Mesendoderm (in vitro differentiated cells): ENCODE measurements at regions not wholly inside any gene's neighbourhood (a gene's known extent, or its start where the extent isn't known, plus 50 kb on each side); places are given as distances from the start of the nearest gene placed in this dataset.

Source experiments
- DNase-seq: peaks from one replicate; pipeline ENCODE4 v3.0.0; 2013
- H2AK5ac ChIP-seq: 2 replicates; pipeline ENCODE4 v1.6.1; 2013; ENCODE audit warnings: low read length, inconsistent platforms
- H2BK120ac ChIP-seq: 2 replicates; pipeline ENCODE4 v1.6.1; 2013; ENCODE audit warnings: low read depth, mild to moderate bottlenecking, low read length, moderate library complexity, mixed read lengths
- H2BK15ac ChIP-seq: replicated peaks from 2 replicates; pipeline ENCODE4 v1.6.1; 2013; ENCODE audit warnings: low read depth, mild to moderate bottlenecking, moderate library complexity
- H2BK5ac ChIP-seq: 2 replicates; pipeline ENCODE4 v1.6.1; 2013; ENCODE audit warnings: low read length, inconsistent platforms
- H3K18ac ChIP-seq: 2 replicates; pipeline ENCODE4 v1.6.1; 2013; ENCODE audit warnings: mild to moderate bottlenecking, low read length, mixed read lengths
- H3K23ac ChIP-seq: one replicate; pipeline ENCODE4 v1.6.1; 2013; ENCODE audit warnings: low read length
- H3K27ac ChIP-seq: 2 replicates; pipeline ENCODE4 v1.5.1; 2013; ENCODE audit warnings: low read depth, mild to moderate bottlenecking, inconsistent platforms, low read length, moderate library complexity
- H3K27me3 ChIP-seq: 2 replicates; pipeline ENCODE4 v1.6.1; 2013; ENCODE audit warnings: low read length, control low read depth, mild to moderate bottlenecking, inconsistent platforms; ENCODE audit not compliant: insufficient read depth, poor library complexity
- H3K36me3 ChIP-seq: 2 replicates; pipeline ENCODE4 v1.6.1; 2013; ENCODE audit warnings: low read length, inconsistent platforms; ENCODE audit not compliant: control insufficient read depth, insufficient read depth
- H3K4ac ChIP-seq: one replicate; pipeline ENCODE4 v1.6.1; 2013; ENCODE audit warnings: low read depth, mild to moderate bottlenecking, low read length, moderate library complexity
- H3K4me1 ChIP-seq: 2 replicates; pipeline ENCODE4 v1.6.1; 2013; ENCODE audit warnings: low read depth, low read length, inconsistent platforms; ENCODE audit not compliant: control insufficient read depth
- H3K4me2 ChIP-seq: 2 replicates; pipeline ENCODE4 v1.6.1; 2013; ENCODE audit warnings: low read length
- H3K4me3 ChIP-seq: 2 replicates; pipeline ENCODE4 v1.5.1; 2013; ENCODE audit warnings: mild to moderate bottlenecking, low read length
- H3K56ac ChIP-seq: one replicate; pipeline ENCODE4 v1.6.1; 2013; ENCODE audit warnings: low read length
- H3K79me1 ChIP-seq: 2 replicates; pipeline ENCODE4 v1.6.1; 2013; ENCODE audit warnings: low read length, inconsistent platforms
- H3K79me2 ChIP-seq: 2 replicates; pipeline ENCODE4 v1.6.1; 2013; ENCODE audit warnings: mild to moderate bottlenecking, low read length; ENCODE audit not compliant: control insufficient read depth, insufficient read depth
- H3K9ac ChIP-seq: 2 replicates; pipeline ENCODE4 v1.6.1; 2013; ENCODE audit warnings: low read length, inconsistent platforms
- H4K5ac ChIP-seq: one replicate; pipeline ENCODE4 v1.6.1; 2013; ENCODE audit warnings: low read length
- H4K8ac ChIP-seq: one replicate; pipeline ENCODE4 v1.6.1; 2013; ENCODE audit warnings: low read depth, mild to moderate bottlenecking, control low read depth, low read length, moderate library complexity
- WGBS: extraction: QIAGEN DNeasy Blood & Tissue Kit; methylation state at CpG from one replicate; pipeline ENCODE4 v1.1.7; 2013; ENCODE audit warnings: low lambda C conversion rate, missing lambda C conversion rate; ENCODE audit not compliant: insufficient coverage; ENCODE audit errors: extremely low coverage; 5-methylcytosine and 5-hydroxymethylcytosine counted together

DNA sequence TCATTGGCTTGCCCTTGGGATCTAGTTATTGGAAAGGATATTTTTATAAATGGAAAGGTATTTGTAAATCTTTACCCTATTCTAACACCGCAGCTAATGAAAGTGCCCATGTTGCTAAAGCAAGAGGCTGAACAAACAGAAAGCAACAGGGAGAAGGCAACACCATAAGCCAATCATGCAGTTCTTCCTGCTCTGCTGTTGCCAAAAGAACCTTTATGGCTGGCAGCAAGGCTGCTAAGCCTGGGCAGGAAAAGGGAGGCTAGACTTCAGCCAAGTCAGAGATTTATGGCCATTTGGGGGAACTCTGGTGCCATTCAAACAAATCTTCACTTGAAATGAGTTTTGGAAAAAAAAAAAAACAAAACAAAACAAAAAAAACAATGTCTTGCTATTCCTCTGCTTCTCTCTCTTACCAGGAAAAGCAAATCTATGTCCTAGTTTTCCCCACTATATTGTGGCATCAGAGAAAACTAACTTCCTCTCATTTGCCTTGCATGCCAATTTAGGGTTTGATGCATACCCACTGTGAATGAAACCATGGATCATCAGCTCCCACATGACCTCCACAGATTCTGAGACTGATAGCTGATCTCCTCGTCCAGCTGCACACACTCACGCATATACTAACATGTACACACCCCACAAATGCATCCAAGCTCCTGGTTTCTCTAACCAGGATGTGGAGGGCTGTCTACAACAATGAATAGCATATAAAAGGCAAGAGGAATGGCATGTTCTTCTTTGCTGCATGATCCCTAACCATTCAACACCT is 179.3 kb downstream of the C1D start:
- Histone ChIP-seq H3K4me2 (no peak overlapping the region), H3K79me1 (no peaks in the 10 kb centered on the region), H2BK120ac (no peak overlapping the region), H2AK5ac (no peak overlapping the region), H3K4me3 (no peak overlapping the region), H4K5ac (no peak overlapping the region), H3K9ac (no peak overlapping the region), H4K8ac (no peak overlapping the region), H2BK5ac (no peak overlapping the region), H3K36me3 (no peaks in the 10 kb centered on the region), H3K79me2 (no peaks in the 10 kb centered on the region), H3K56ac (no peak overlapping the region), H3K23ac (no peak overlapping the region), H3K4ac (no peak overlapping the region), H3K27ac (no peak overlapping the region), H3K4me1 (peaks cover 2% of the 10 kb centered on the region), H3K18ac (no peak overlapping the region), H2BK15ac (no peak overlapping the region), H3K27me3 (no peaks in the 10 kb centered on the region)
- WGBS = no CpG with 5 or more reads among the region's 3 CpGs
- DNase-seq = no peak

DNA sequence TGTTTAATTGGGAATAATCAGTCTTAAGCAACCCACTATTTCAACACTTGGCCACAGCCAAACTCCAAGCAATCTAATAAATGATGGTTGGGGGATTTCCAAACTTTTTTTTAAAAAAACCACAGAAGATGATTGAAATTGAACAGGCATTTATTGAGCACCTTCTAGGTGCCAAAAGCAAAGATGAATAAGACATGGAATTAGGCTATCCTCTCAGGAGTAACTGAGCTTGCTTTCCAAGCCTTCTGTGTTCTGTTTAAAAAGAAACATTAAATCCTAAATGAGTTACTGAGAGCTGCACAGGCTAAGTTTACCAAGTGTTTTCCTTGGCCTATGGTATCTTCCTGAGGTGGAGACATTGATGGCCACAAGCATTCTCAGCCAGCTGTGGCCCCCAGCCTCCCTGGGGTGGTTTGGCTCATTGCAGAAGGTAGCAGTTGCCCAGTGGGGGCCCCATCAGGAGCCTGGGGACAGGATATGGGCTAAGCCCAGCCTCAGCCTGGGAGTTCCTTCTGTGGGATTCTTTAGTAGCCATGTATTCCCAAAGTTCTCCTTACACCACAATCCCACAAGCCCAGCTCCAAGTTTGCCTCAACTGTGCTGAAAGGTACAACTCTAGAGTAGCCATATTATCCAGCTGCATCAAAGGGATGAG is 174.3 kb downstream of the C1D start:
- Histone ChIP-seq H3K23ac (no peak overlapping the region), H3K27me3 (no peaks in the 10 kb centered on the region), H2BK120ac (no peak overlapping the region), H4K8ac (no peak overlapping the region), H3K27ac (no peak overlapping the region), H3K4me2 (no peak overlapping the region), H2BK5ac (no peak overlapping the region), H3K79me2 (no peaks in the 10 kb centered on the region), H3K9ac (no peak overlapping the region), H2BK15ac (no peak overlapping the region), H2AK5ac (no peak overlapping the region), H3K4me3 (no peak overlapping the region), H3K36me3 (no peaks in the 10 kb centered on the region), H3K79me1 (no peaks in the 10 kb centered on the region), H3K4me1 (peaks cover 2% of the 10 kb centered on the region), H3K18ac (no peak overlapping the region), H3K56ac (no peak overlapping the region), H4K5ac (no peak overlapping the region), H3K4ac (no peak overlapping the region)
- no peak for DNase-seq

DNA sequence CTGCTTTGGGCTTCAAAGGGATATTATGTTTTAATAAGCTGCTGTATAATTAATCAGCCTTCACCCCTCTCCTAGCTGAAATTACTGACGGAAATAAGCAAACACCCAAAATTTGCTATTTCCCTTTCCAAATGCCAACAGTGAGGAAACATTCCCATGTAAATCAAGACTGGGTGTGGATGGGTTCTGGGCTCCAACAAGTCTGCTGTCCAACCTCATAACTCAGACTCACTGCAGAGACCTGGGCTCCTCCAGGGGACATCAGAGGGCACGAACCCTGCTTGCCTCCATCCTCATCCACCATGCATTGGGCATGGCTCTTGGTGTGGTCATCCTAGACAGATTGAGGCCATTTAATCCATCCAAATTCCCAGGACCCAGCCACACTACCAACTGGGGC is 173.7 kb downstream of the C1D start:
- no peaks in the 10 kb centered on the region for H3K79me1 ChIP-seq
- no peak overlapping the region for H3K4me2 ChIP-seq
- H2AK5ac ChIP-seq = no peak overlapping the region
- H2BK120ac ChIP-seq = no peak overlapping the region
- H3K27ac ChIP-seq = no peak overlapping the region
- H3K27me3 ChIP-seq = no peaks in the 10 kb centered on the region
- no peak for DNase-seq
- H3K23ac ChIP-seq = no peak overlapping the region
- no CpG with 5 or more reads among the region's 2 CpGs for WGBS
- no peak overlapping the region for H4K8ac ChIP-seq
- H3K56ac ChIP-seq = no peak overlapping the region
- no peak overlapping the region for H4K5ac ChIP-seq
- H3K4me1 ChIP-seq = peaks cover 2% of the 10 kb centered on the region
- H3K4ac ChIP-seq = no peak overlapping the region
- no peak overlapping the region for H3K18ac ChIP-seq
- H2BK5ac ChIP-seq = no peak overlapping the region
- no peak overlapping the region for H3K4me3 ChIP-seq
- H3K36me3 ChIP-seq = no peaks in the 10 kb centered on the region
- no peaks in the 10 kb centered on the region for H3K79me2 ChIP-seq
- no peak overlapping the region for H2BK15ac ChIP-seq
- no peak overlapping the region for H3K9ac ChIP-seq

DNA sequence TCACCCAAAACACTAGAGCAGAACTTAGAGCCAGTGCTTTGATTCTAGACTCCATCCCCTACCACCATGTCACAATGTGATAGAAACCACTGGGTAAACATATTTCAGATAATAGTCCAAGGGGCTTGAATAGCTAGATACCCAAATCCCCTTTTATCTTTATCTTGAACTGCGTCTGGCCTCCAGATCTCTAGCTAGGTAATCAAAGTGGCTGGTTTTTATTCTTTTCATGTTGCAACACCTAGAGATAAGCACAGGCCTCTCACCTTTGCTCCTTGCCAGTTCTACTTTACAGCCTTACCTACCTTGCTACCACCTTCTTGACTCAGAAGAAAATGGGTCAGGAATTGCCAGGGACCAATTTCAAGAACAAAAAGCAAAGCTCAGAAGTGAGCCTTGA is 171.2 kb downstream of the C1D start:
- no peak overlapping the region for H3K18ac ChIP-seq
- H3K56ac ChIP-seq = no peak overlapping the region
- H4K5ac ChIP-seq = no peak overlapping the region
- H3K79me1 ChIP-seq = no peaks in the 10 kb centered on the region
- H3K4me3 ChIP-seq = no peak overlapping the region
- no peaks in the 10 kb centered on the region for H3K27me3 ChIP-seq
- no peaks in the 10 kb centered on the region for H3K79me2 ChIP-seq
- no peak overlapping the region for H2BK120ac ChIP-seq
- H4K8ac ChIP-seq = no peak overlapping the region
- no CpG with 5 or more reads among the region's 1 CpG for WGBS
- H3K23ac ChIP-seq = no peak overlapping the region
- H3K4ac ChIP-seq = no peak overlapping the region
- H3K27ac ChIP-seq = no peak overlapping the region
- no peak overlapping the region for H2BK5ac ChIP-seq
- H2BK15ac ChIP-seq = no peak overlapping the region
- no peak overlapping the region for H2AK5ac ChIP-seq
- no peak overlapping the region for H3K9ac ChIP-seq
- H3K4me2 ChIP-seq = no peak overlapping the region
- peak; percentile 63 for DNase-seq
- H3K4me1 ChIP-seq = peaks cover 4% of the 10 kb centered on the region
- no peaks in the 10 kb centered on the region for H3K36me3 ChIP-seq

DNA sequence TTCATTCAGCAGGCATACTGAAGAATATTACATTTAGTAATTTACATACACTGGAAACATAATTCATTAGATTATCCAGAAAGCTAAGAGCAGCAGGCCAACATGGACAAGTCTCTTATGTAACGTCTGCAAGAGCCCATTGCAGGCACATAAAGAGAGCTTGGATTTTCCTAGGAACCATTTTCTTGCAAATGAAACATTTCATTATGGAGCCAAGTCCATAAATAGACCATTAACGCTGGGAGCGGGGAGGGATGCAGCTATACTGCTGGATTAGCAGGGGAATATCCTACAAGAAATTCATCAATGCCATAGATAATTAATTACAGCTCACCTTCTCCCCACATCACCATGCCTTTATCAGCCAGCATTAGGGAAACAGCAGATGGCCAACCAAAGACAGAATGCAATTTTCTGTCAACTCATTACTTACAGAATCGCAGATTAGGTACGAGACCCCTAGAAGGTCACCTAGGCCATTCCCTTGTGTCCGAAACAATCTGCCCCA is 170.4 kb downstream of the C1D start:
- Histone ChIP-seq H3K79me1 (no peaks in the 10 kb centered on the region), H3K4me2 (no peak overlapping the region), H3K4ac (peak overlapping the region; percentile 58), H4K5ac (no peak overlapping the region), H3K79me2 (no peaks in the 10 kb centered on the region), H2AK5ac (no peak overlapping the region), H3K23ac (no peak overlapping the region), H3K56ac (no peak overlapping the region), H3K4me3 (no peak overlapping the region), H2BK15ac (no peak overlapping the region), H2BK120ac (no peak overlapping the region), H3K36me3 (no peaks in the 10 kb centered on the region), H3K27ac (no peak overlapping the region), H3K27me3 (no peaks in the 10 kb centered on the region), H3K18ac (no peak overlapping the region), H2BK5ac (no peak overlapping the region), H4K8ac (no peak overlapping the region), H3K4me1 (peaks cover 4% of the 10 kb centered on the region), H3K9ac (no peak overlapping the region)
- no CpG with 5 or more reads among the region's 6 CpGs for WGBS
- no peak for DNase-seq
